Thymus (tissue), 11 donors: ENCODE measurements at regions not wholly inside any gene's neighbourhood (a gene's known extent, or its start where the extent isn't known, plus 50 kb on each side); places are given as distances from the start of the nearest gene placed in this dataset.
"Not testable (repeated sequence)": the region's sequence is repeated elsewhere in the genome, so short reads cannot be mapped to it uniquely, and the experiment has no call there.

ENCODE experiments used
- DNase-seq, 9 donors: peaks; one replicate each; pipeline ENCODE4 v3.0.0-alpha.2; 2013; ENCODE audit warnings: low spot score in 9 of 9, low read depth in 6 of 9, missing footprints in 1 of 9
- H3K27ac ChIP-seq, 2 donors: one replicate each; pipeline ENCODE4 v1.5.1; 2013; ENCODE audit warnings: control low read depth in 1 of 2, low read depth in 1 of 2, low read length in 1 of 2, mild to moderate bottlenecking in 1 of 2, moderate library complexity in 1 of 2
- H3K27me3 ChIP-seq, 2 donors: one replicate each; pipeline ENCODE4 v1.5.1; 2013; ENCODE audit warnings: low read length in 1 of 2; ENCODE audit not compliant: control insufficient read depth in 2 of 2, insufficient read depth in 1 of 2
- H3K36me3 ChIP-seq, 2 donors: one replicate each; pipeline ENCODE4 v1.5.1; 2013; ENCODE audit warnings: low read length in 1 of 2, mild to moderate bottlenecking in 1 of 2, moderate library complexity in 1 of 2; ENCODE audit not compliant: control insufficient read depth in 2 of 2, insufficient read depth in 2 of 2
- H3K4me1 ChIP-seq, 2 donors: one replicate each; pipeline ENCODE4 v1.5.1; 2013; ENCODE audit warnings: low read length in 2 of 2; ENCODE audit not compliant: control insufficient read depth in 2 of 2, insufficient read depth in 2 of 2
- H3K4me3 ChIP-seq, 2 donors: one replicate each; pipeline ENCODE4 v1.5.1; 2013; ENCODE audit warnings: low read length in 2 of 2, control low read depth in 1 of 2, mild to moderate bottlenecking in 1 of 2
- H3K9me3 ChIP-seq, 2 donors: one replicate each; pipeline ENCODE4 v1.5.1; 2013; ENCODE audit warnings: low read length in 1 of 2, mild to moderate bottlenecking in 1 of 2; ENCODE audit not compliant: control insufficient read depth in 2 of 2, insufficient read depth in 1 of 2
- WGBS: extraction: QIAGEN DNeasy Blood & Tissue Kit; methylation state at CpG from one replicate; pipeline ENCODE4 v1.1.7; 2013; 5-methylcytosine and 5-hydroxymethylcytosine counted together
- donor health status: healthy.

DNA sequence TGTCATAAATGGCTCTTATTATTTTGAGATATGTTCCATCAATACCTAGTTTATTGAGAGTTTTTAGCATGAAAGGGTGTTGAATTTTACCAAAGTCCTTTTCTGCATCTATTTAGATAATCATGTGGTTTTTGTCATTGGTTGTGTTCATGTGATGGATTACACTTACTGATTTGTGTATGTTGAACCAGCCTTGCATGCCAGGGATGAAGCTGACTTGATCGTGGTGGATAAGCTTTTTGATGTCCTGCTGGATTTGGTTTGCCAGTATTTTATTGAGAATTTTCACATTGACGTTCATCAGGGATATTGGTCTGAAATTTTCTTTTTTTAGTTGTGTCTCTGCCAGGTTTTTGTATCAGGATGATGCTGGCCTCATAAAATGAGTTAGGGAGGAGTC, 58.5 kb upstream of the CDK6 start:
- H3K4me3 ChIP-seq, H3K4me1 ChIP-seq, H3K36me3 ChIP-seq, H3K27me3 ChIP-seq, DNase-seq, H3K27ac ChIP-seq: not testable (repeated sequence)
- H3K9me3 ChIP-seq = peaks cover 0 to 11% of the 10 kb centered on the region in 2 donors
- WGBS = 97% methylated on average over 2 of the region's 2 CpGs

DNA sequence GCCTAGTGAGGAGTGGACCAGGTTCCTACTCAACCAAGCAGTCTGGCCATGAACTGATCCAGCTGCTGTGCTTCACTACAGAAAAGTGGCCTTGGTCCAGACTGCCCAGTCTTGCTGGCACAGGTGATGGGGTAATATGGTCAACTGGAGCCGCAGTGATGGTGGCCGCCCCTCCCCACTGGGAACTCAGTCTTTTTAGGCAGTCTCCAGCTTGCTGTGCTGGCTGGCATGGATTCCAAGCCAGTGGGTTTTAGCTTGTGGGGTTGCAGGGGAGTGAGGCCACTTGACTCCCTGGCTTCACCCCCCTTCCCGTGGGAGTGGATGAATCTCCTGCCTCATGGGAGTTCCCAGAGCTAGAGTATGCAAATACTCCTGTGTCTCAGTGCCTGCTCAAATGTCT, 52.7 kb upstream of the CDK6 start:
- H3K27ac ChIP-seq = no peak overlapping the region
- H3K36me3 ChIP-seq = no peaks in the 10 kb centered on the region
- no peak for DNase-seq
- H3K9me3 ChIP-seq = peaks cover 0 to 6% of the 10 kb centered on the region in 2 donors
- no peaks in the 10 kb centered on the region for H3K27me3 ChIP-seq
- over 99% methylated on average over 3 of the region's 3 CpGs for WGBS
- no peaks in the 10 kb centered on the region for H3K4me1 ChIP-seq
- no peak overlapping the region for H3K4me3 ChIP-seq
